ENCODE measurements at regions not wholly inside any gene's neighbourhood (a gene's known extent, or its start where the extent isn't known, plus 50 kb on each side); places are given as distances from the start of the nearest gene placed in this dataset.

GRCh38 chr9:108153416-108153815 lies 663.8 kb upstream of the KLF4 start:
- H3K36me3 Mint-ChIP-seq, result no peaks in the 10 kb centered on the region
- CTCF ChIA-PET, result no interaction called here

GRCh38 chr9:108150736-108151586 lies 661.4 kb upstream of the KLF4 start:
- Mint-ChIP-seq H3K27me3 (no peaks in the 10 kb centered on the region), H3K9me3 (peaks cover 5% of the 10 kb centered on the region), H3K4me3 (no peak overlapping the region), H3K4me1 (no peaks in the 10 kb centered on the region), H3K36me3 (no peaks in the 10 kb centered on the region), H3K27ac (no peak overlapping the region)
- CTCF ChIA-PET, result no interaction called here
- DNase-seq, result no peak

More at GRCh38 chr9:108153416-108153815, 663.8 kb upstream of the KLF4 start:
- Mint-ChIP-seq H3K27me3 (no peaks in the 10 kb centered on the region), H3K4me1 (no peaks in the 10 kb centered on the region), H3K4me3 (no peak overlapping the region), H3K9me3 (no peaks in the 10 kb centered on the region), H3K27ac (no peak overlapping the region)
- DNase-seq, result no peak

DNA sequence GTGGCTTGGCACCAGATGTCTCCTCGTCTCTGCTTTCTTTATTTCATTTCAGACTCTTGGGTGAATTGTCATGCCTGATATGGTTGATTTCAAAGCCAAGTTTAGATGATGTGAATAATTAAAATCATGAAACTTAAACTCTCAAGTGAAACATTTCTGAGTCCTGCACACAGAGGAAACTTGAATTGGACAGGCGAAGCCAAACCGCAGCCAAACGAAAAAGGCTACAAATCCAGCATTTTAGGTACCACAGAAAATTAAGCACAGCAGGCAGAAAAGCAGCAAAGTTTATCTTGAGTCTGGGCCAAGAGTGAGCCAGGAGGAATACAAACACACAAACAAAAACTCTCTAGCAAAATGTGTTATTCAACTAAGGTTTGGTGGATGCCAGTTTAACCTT lies 659.8 kb upstream of the KLF4 start:
- Mint-ChIP-seq H3K4me3 (no peak overlapping the region), H3K27ac (no peak overlapping the region), H3K4me1 (no peaks in the 10 kb centered on the region), H3K36me3 (no peaks in the 10 kb centered on the region), H3K27me3 (no peaks in the 10 kb centered on the region), H3K9me3 (peaks cover 5% of the 10 kb centered on the region)
- no peak for DNase-seq
- CTCF ChIA-PET, result no interaction called here

GRCh38 chr9:108142504-108143201 lies 653.1 kb upstream of the KLF4 start:
- no peaks in the 10 kb centered on the region for H3K4me1 Mint-ChIP-seq
- CTCF ChIA-PET, result no interaction called here
- H3K27ac Mint-ChIP-seq, result no peak overlapping the region
- DNase-seq, result no peak
- peaks cover 4% of the 10 kb centered on the region for H3K9me3 Mint-ChIP-seq
- H3K27me3 Mint-ChIP-seq, result no peaks in the 10 kb centered on the region
- no peak overlapping the region for H3K4me3 Mint-ChIP-seq
- no peaks in the 10 kb centered on the region for H3K36me3 Mint-ChIP-seq

DNA sequence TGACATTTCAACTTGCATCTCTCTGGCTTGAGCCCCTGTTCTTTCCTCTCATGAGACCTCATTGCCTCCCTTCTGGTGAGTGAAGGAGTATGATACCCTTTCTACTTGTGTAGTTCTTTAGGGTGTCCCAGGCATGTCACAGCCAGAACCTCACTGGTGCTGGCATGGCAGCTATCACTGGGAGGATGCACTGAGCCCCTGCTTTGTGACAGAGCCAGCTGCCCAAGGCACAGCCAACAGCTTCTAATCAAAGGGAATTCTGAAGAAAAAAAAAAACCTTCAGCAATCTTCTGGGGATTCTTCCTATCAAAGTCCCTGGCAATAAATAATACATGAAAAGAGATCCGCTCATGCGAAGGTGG lies 652.6 kb upstream of the KLF4 start:
- Mint-ChIP-seq H3K36me3 (no peaks in the 10 kb centered on the region), H3K27me3 (no peaks in the 10 kb centered on the region), H3K4me1 (no peaks in the 10 kb centered on the region), H3K27ac (no peak overlapping the region), H3K9me3 (no peaks in the 10 kb centered on the region), H3K4me3 (no peak overlapping the region)
- CTCF ChIA-PET, result no interaction called here
- no peak for DNase-seq

- DNase-seq, result no peak
- CTCF ChIA-PET, result no interaction called here
- Mint-ChIP-seq H3K4me3 (no peak overlapping the region), H3K36me3 (no peaks in the 10 kb centered on the region), H3K4me1 (no peaks in the 10 kb centered on the region), H3K9me3 (no peaks in the 10 kb centered on the region), H3K27me3 (no peaks in the 10 kb centered on the region), H3K27ac (no peak overlapping the region)
These were observed 650.3 kb upstream of the KLF4 start for GRCh38 chr9:108139900-108140299.

- Mint-ChIP-seq H3K9me3 (no peaks in the 10 kb centered on the region), H3K4me1 (no peaks in the 10 kb centered on the region), H3K27me3 (no peaks in the 10 kb centered on the region), H3K27ac (no peak overlapping the region), H3K4me3 (no peak overlapping the region), H3K36me3 (no peaks in the 10 kb centered on the region)
- no peak for DNase-seq
- CTCF ChIA-PET, result no interaction called here
These were observed 648.9 kb upstream of the KLF4 start for GRCh38 chr9:108138516-108138915.

DNA sequence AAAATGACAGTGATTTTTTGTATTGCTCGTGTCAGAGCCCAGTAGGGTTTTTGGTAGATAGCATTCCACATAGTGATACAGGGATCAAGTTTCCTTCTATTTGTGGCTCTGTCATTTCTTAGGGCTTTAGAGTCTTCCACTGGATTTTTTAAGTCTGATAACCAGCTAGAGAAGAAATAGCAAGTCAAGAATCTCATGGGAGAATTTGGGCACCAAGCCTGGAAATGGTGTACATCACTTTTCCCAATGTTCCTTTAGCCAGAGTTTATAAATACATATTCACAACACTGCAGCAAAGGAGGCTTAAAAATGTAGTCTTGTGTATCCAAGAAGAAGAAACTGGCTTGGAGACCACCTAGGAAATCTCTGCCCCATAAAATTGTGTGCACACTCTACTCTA lies 647.1 kb upstream of the KLF4 start:
- H3K4me3 Mint-ChIP-seq, result no peak overlapping the region
- CTCF ChIA-PET, result no interaction called here

GRCh38 chr9:108134486-108135128 lies 645.0 kb upstream of the KLF4 start:
- H3K36me3 Mint-ChIP-seq, result no peaks in the 10 kb centered on the region
- CTCF ChIA-PET, result no interaction called here
- H3K9me3 Mint-ChIP-seq, result no peaks in the 10 kb centered on the region
- no peaks in the 10 kb centered on the region for H3K4me1 Mint-ChIP-seq
- H3K27me3 Mint-ChIP-seq, result no peaks in the 10 kb centered on the region
- no peak overlapping the region for H3K27ac Mint-ChIP-seq
- no peak for DNase-seq
- no peak overlapping the region for H3K4me3 Mint-ChIP-seq

More for the DNA sequence above, 647.1 kb upstream of the KLF4 start:
- no peak for DNase-seq
- Mint-ChIP-seq H3K27me3 (no peaks in the 10 kb centered on the region), H3K4me1 (no peaks in the 10 kb centered on the region), H3K27ac (no peak overlapping the region), H3K36me3 (no peaks in the 10 kb centered on the region), H3K9me3 (no peaks in the 10 kb centered on the region)

DNA sequence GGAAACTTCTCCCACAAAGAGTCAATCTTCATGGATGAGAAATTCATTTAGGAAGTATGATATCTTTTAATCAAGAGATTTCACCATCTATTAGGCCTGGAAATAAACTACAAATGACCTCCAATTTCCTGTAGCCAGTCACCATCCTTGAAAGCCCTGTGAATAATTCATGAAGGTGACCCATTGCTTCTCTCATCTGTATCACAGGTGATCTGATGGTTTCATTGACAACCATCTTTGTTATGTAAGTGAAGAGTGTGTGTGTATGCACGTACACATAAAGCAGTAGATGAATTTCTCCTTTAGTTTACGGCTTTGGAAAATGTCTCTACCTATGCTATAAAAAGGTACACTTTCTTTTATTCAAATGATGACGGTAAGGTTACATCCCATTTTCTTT lies 644.1 kb upstream of the KLF4 start:
- H3K9me3 Mint-ChIP-seq, result no peaks in the 10 kb centered on the region
- no peaks in the 10 kb centered on the region for H3K4me1 Mint-ChIP-seq
- no peak overlapping the region for H3K4me3 Mint-ChIP-seq
- H3K27ac Mint-ChIP-seq, result no peak overlapping the region
- no peaks in the 10 kb centered on the region for H3K27me3 Mint-ChIP-seq
- no peak for DNase-seq
- CTCF ChIA-PET, result no interaction called here
- no peaks in the 10 kb centered on the region for H3K36me3 Mint-ChIP-seq

DNA sequence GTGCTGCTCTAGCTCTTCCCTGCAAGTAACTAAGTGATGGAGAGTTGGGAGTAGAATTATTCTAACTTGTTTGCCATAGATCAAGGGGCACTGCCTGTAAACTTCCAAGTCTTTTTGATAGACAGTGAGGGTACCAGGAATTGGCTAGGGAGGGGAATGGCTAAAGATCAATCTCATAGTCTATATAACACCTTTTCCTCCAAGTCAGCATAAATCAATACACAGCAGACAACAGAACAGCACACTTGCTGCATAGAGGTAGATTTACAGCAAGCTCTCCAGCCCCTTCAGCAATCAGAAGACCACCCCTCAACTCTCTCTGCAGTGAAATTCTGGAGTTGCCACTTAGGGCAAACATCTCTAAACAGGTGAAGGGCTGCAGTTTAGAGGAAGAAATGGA lies 643.5 kb upstream of the KLF4 start:
- CTCF ChIA-PET, result no interaction called here
- H3K27me3 Mint-ChIP-seq, result no peaks in the 10 kb centered on the region
- no peaks in the 10 kb centered on the region for H3K36me3 Mint-ChIP-seq
- H3K4me3 Mint-ChIP-seq, result no peak overlapping the region
- no peaks in the 10 kb centered on the region for H3K9me3 Mint-ChIP-seq
- DNase-seq, result no peak
- no peak overlapping the region for H3K27ac Mint-ChIP-seq
- no peaks in the 10 kb centered on the region for H3K4me1 Mint-ChIP-seq

DNA sequence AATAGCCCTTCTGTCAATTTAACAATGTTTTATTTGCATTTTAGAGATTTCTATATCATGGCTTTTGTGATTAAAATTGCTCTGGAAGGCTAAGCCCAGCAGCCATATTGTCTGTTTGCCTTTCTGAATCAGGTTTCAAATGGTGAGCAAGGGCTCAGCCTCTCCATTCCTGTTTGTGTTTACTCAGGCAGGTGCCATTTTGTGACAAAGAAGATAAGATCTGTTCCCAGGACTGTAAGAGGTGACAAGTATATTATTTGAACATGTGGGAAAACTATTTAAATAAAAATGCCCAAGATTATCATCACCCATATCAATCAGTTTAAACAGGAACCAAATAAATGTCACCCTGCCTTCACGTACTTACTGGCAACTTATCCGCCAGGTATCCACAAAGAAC lies 641.3 kb upstream of the KLF4 start:
- CTCF ChIA-PET, result no interaction called here

DNA sequence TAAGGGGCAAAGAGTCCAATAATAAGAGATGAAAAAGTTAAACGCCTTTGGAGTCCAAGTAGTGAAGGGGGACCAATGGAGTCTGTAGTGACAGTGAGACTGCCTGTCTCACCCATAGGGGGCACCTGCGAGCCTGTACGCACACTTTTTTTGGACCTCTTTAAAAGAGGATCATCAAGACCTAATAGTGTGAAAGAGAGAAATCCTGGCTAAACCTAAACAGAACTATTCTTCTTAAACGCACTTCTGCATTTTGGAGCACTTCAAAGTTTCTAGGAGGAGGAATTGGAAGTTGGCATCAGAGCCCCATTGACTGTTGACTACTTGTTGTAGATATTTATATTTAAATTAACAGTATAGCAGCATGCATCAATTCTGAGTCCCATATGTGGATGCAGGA lies 636.1 kb upstream of the KLF4 start:
- Mint-ChIP-seq H3K9me3 (peaks cover 4% of the 10 kb centered on the region), H3K36me3 (no peaks in the 10 kb centered on the region), H3K27ac (no peak overlapping the region), H3K27me3 (no peaks in the 10 kb centered on the region), H3K4me1 (no peaks in the 10 kb centered on the region), H3K4me3 (no peak overlapping the region)
- DNase-seq, result no peak
- CTCF ChIA-PET, result no interaction called here

More for the DNA sequence above, 641.3 kb upstream of the KLF4 start:
- Mint-ChIP-seq H3K27me3 (no peaks in the 10 kb centered on the region), H3K27ac (no peak overlapping the region), H3K4me3 (no peak overlapping the region), H3K36me3 (no peaks in the 10 kb centered on the region), H3K9me3 (no peaks in the 10 kb centered on the region), H3K4me1 (no peaks in the 10 kb centered on the region)
- DNase-seq, result no peak

GRCh38 chr9:108119530-108120113 lies 630.1 kb upstream of the KLF4 start:
- no peaks in the 10 kb centered on the region for H3K36me3 Mint-ChIP-seq
- no peaks in the 10 kb centered on the region for H3K27me3 Mint-ChIP-seq
- CTCF ChIA-PET, result no interaction called here
- H3K4me3 Mint-ChIP-seq, result no peak overlapping the region
- no peak for DNase-seq
- no peak overlapping the region for H3K27ac Mint-ChIP-seq
- peaks cover 9% of the 10 kb centered on the region for H3K9me3 Mint-ChIP-seq
- no peaks in the 10 kb centered on the region for H3K4me1 Mint-ChIP-seq

DNA sequence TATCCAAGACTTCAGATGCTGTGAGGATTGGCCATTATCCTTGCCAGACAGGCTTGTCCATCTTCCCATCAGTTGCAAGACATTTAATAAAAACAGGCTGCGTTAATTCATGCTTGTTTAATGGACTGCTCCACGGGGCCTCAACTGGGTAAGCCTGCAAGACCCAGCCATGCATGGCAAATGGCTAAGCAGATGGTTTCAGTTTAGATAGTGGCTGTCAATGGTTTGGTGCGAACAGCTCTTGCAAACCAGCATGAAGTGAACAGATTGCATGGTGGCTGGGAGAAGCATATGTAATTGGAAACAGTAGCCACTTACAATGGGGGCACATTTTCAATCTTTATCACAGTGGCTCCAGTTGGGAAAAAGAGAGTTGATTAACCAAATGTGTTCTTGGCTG lies 628.2 kb upstream of the KLF4 start:
- CTCF ChIA-PET, result no interaction called here
- no peaks in the 10 kb centered on the region for H3K27me3 Mint-ChIP-seq
- H3K9me3 Mint-ChIP-seq, result peaks cover 9% of the 10 kb centered on the region
- no peaks in the 10 kb centered on the region for H3K4me1 Mint-ChIP-seq
- no peak for DNase-seq
- H3K27ac Mint-ChIP-seq, result no peak overlapping the region
- H3K4me3 Mint-ChIP-seq, result no peak overlapping the region
- no peaks in the 10 kb centered on the region for H3K36me3 Mint-ChIP-seq
